Glutamatergic neuron (in vitro differentiated cells): ENCODE measurements at regions not wholly inside any gene's neighbourhood (a gene's known extent, or its start where the extent isn't known, plus 50 kb on each side); places are given as distances from the start of the nearest gene placed in this dataset.

Experiments
- DNase-seq: peaks from one replicate; pipeline ENCODE4 v3.0.0; 2022
- H3K27ac Mint-ChIP-seq: one replicate; pipeline ENCODE4 v1.8.0; 2020; ENCODE audit warnings: mild to moderate bottlenecking, mixed read lengths, inconsistent platforms; ENCODE audit not compliant: unreplicated experiment
- H3K27me3 Mint-ChIP-seq: one replicate; pipeline ENCODE4 v1.8.0; 2020; ENCODE audit warnings: mild to moderate bottlenecking, moderate library complexity, mixed read lengths, inconsistent platforms; ENCODE audit not compliant: unreplicated experiment
- H3K36me3 Mint-ChIP-seq: one replicate; pipeline ENCODE4 v1.8.0; 2020; ENCODE audit warnings: mild to moderate bottlenecking, mixed read lengths, inconsistent platforms; ENCODE audit not compliant: unreplicated experiment
- H3K4me1 Mint-ChIP-seq: one replicate; pipeline ENCODE4 v1.8.0; 2020; ENCODE audit warnings: mild to moderate bottlenecking, low read depth, mixed read lengths, inconsistent platforms; ENCODE audit not compliant: unreplicated experiment
- H3K4me3 Mint-ChIP-seq: one replicate; pipeline ENCODE4 v1.8.0; 2020; ENCODE audit warnings: mild to moderate bottlenecking, mixed read lengths, inconsistent platforms; ENCODE audit not compliant: unreplicated experiment
- H3K9me3 Mint-ChIP-seq: one replicate; pipeline ENCODE4 v1.8.0; 2020; ENCODE audit warnings: mild to moderate bottlenecking, moderate library complexity, mixed read lengths, inconsistent platforms; ENCODE audit not compliant: unreplicated experiment
- TF ChIP-seq, protein P1 (sequence below): fragments of 200-600 bp; sonication (generic); IDR thresholded peaks from one replicate; pipeline ENCODE4 v1.5.0; 2021; ENCODE audit not compliant: partially characterized antibody, unreplicated experiment

DNA sequence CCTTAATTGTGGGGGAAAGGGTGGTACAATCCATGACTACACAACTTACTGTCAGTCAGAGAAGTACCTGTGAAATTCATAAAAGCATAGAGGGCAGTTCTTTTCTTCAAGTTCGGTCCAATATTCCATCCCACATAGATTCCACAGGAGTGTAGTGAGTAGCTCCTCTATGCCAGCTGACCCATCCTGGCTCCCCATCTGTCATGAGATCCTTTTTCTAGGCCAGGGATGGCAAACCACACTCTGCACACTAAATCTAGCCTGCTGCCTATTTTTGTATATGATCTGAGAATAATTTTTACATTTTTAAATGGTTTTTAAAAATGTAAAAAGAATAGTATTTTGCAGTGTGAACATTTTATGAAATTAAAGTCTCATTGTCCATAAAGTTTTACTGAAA, 107.0 kb upstream of the TSPAN2 start:
- no peak for DNase-seq
- H3K9me3 Mint-ChIP-seq, result no peaks in the 10 kb centered on the region
- H3K27me3 Mint-ChIP-seq, result peaks cover 3% of the 10 kb centered on the region
- no peaks in the 10 kb centered on the region for H3K36me3 Mint-ChIP-seq
- H3K4me3 Mint-ChIP-seq, result no peak overlapping the region
- TF ChIP-seq, protein P1, sequence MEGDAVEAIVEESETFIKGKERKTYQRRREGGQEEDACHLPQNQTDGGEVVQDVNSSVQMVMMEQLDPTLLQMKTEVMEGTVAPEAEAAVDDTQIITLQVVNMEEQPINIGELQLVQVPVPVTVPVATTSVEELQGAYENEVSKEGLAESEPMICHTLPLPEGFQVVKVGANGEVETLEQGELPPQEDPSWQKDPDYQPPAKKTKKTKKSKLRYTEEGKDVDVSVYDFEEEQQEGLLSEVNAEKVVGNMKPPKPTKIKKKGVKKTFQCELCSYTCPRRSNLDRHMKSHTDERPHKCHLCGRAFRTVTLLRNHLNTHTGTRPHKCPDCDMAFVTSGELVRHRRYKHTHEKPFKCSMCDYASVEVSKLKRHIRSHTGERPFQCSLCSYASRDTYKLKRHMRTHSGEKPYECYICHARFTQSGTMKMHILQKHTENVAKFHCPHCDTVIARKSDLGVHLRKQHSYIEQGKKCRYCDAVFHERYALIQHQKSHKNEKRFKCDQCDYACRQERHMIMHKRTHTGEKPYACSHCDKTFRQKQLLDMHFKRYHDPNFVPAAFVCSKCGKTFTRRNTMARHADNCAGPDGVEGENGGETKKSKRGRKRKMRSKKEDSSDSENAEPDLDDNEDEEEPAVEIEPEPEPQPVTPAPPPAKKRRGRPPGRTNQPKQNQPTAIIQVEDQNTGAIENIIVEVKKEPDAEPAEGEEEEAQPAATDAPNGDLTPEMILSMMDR, result no peak
- H3K27ac Mint-ChIP-seq, result no peak overlapping the region
- peaks cover under 1% of the 10 kb centered on the region for H3K4me1 Mint-ChIP-seq

DNA sequence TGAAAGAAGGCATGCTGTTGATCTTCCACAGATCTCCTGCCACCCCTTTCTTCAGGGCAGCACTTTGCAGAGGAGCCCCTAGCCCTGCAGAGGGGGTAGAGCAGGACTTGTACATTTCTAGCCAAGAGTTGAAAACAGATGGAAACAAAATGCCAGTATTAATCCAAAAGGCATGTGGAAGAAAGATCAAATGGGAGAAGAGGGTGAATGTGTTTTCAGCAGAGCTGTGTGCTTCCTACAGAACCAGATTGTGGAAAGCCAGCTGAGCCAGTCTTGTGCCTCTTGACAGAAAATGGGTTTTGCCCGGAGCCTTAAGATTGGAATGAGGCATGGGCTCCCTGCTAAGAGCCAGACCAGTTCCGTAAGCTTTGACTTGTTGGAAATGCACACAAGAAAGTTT, 105.2 kb upstream of the TSPAN2 start:
- Mint-ChIP-seq H3K27ac (no peak overlapping the region), H3K36me3 (no peaks in the 10 kb centered on the region), H3K4me3 (no peak overlapping the region), H3K4me1 (peaks cover 3% of the 10 kb centered on the region), H3K9me3 (no peaks in the 10 kb centered on the region), H3K27me3 (peaks cover 3% of the 10 kb centered on the region)
- no peak for DNase-seq
- TF ChIP-seq, protein P1, result no peak

DNA sequence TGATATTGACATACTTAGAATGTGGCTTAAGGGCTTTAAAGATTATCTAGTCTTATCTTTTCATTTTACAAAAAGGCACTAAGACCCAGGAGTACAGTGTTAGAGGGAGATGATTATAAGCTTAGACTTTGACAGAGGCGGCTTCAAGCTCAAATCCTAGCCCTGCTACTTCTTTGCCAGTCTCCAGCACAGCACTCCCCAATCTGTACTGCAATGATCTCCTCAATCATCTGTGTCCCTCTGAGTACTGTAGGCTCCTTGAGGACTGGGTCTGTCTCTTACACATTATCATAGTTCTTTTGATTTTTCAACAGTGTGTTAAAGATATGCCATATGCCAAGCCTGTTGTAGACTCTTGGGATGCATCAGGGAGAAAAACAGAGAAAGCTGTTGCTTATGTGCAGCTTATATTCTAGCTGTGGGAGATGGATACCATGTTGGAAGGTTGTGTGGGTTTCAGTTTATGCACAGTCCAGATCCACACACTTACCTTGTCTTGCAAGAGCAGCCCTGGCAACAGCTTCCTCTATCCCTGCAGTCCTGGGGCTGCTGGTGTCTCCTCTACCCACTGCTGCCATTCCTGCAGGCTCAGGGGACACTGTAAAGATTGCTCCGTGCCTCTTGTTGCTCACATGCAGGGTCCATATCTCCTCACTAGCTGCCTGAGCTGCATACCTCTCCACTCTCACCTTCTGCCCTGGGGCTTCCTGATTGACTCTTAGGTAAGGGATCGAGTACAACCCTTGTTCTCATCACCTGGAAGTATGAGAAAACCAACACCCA, 103.9 kb upstream of the TSPAN2 start:
- no peak for DNase-seq
- Mint-ChIP-seq H3K4me3 (no peak overlapping the region), H3K4me1 (peaks cover 3% of the 10 kb centered on the region), H3K27ac (no peak overlapping the region), H3K36me3 (no peaks in the 10 kb centered on the region), H3K9me3 (no peaks in the 10 kb centered on the region), H3K27me3 (peaks cover 3% of the 10 kb centered on the region)
- TF ChIP-seq, protein P1, result no peak

DNA sequence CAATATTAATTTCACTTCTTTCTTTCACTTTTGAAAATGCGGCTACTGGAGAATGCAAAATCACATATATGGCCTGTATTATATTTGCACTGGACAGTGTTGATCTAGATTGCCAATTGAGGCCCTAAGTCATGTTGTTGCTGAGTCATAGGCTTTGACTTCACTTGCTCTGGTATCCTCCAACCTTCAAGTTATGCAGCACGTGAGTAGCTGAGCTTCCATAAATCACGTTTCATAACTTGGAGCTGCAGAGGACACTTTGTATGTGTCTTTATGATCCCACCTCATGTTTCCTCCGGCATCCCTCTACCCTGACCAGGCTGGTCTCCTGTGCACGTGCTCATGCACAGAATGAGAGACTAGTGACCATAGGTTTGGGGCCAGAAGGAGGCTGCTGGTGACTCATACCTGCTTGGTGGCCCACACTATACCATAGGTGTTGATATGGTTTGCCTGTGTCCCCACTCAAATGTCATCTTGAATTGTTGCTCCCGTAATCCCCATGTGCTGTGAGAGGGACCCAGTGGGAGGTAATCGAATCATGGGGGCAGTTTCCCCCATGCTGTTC, 103.0 kb upstream of the TSPAN2 start:
- H3K27ac Mint-ChIP-seq, result no peak overlapping the region
- TF ChIP-seq, protein P1, result no peak

DNA sequence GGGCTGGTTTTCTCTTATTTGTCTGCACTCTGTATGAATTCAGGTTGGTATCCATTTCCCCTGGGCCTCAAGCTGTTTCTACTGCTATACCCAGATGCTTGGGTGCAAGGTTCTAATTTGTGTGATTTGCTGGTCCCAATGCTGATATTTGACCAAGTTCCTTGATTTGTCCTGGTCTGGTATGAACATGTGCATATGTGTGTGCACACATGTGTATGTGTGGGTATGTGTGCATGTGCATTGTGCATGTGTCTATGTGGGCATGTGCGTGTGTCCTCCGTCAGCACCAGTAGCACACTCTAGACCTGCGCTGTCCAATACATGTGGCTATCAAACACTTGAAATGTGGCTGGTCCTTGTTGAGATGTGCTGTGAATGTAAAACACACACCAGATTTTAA, 102.4 kb upstream of the TSPAN2 start:
- peaks cover 3% of the 10 kb centered on the region for H3K4me1 Mint-ChIP-seq
- no peak for DNase-seq
- H3K36me3 Mint-ChIP-seq, result no peaks in the 10 kb centered on the region
- no peak overlapping the region for H3K27ac Mint-ChIP-seq
- no peak overlapping the region for H3K4me3 Mint-ChIP-seq
- H3K9me3 Mint-ChIP-seq, result no peaks in the 10 kb centered on the region
- TF ChIP-seq, protein P1, result no peak
- H3K27me3 Mint-ChIP-seq, result peaks cover 4% of the 10 kb centered on the region

More for the DNA sequence above, 103.0 kb upstream of the TSPAN2 start:
- Mint-ChIP-seq H3K4me3 (no peak overlapping the region), H3K9me3 (no peaks in the 10 kb centered on the region), H3K4me1 (peaks cover 3% of the 10 kb centered on the region), H3K36me3 (no peaks in the 10 kb centered on the region), H3K27me3 (peaks cover 3% of the 10 kb centered on the region)
- no peak for DNase-seq
